A549 (cell line): ENCODE measurements at regions not wholly inside any gene's neighbourhood (a gene's known extent, or its start where the extent isn't known, plus 50 kb on each side); places are given as distances from the start of the nearest gene placed in this dataset.

Experiments used
- ATAC-seq, 2 experiments: fragments of 200-7000 bp in 1 of 2; fragments of >200 bp in 1 of 2; cut with Nextera tagmentation in 1 of 2; cut with Tn5 transposase in 1 of 2; 3 replicates each; pipeline versions ENCODE4 v1.8.0 to v1.9.1; 2018 to 2020; ENCODE audit warnings: mild to moderate bottlenecking in 1 of 2, moderate library complexity in 1 of 2
- CTCF ChIA-PET: fragments of 300-600 bp; sonication (Branson Sonifier 250); formaldehyde crosslinking; extraction: SDS; loops from one replicate; lab custom pipeline; 2021; ENCODE audit warnings: antibody characterized with exemption, inconsistent platforms; lab: Yijun Ruan, JAX
- POLR2A ChIA-PET: fragments of 350-600 bp; formaldehyde crosslinking; extraction: SDS; loops from one replicate; lab custom pipeline; 2021; ENCODE audit warnings: antibody characterized with exemption, inconsistent platforms; lab: Yijun Ruan, JAX
- DNase-seq, 2 experiments: peaks; one replicate each; pipeline versions ENCODE4 v3.0.0 to v3.0.0-alpha.2; 2011 to 2016; ENCODE audit warnings: low read depth in 1 of 2, low spot score in 1 of 2
- FAIRE-seq: peaks from 2 replicates; lab custom pipeline; 2011; peaks lifted over from hg19 to GRCh38; lab: Jason Lieb, UNC
- H3K27ac ChIP-seq, 2 experiments: fragments of >200 bp; sonication (Bioruptor Twin); formaldehyde crosslinking; 3 replicates each; pipeline ENCODE4 v1.5.1; 2016 to 2017
- H3K4me1 ChIP-seq: fragments of >200 bp; sonication (Bioruptor Twin); formaldehyde crosslinking; 3 replicates; pipeline ENCODE4 v1.6.1; 2016
- H3K4me2 ChIP-seq: fragments of >200 bp; sonication (Bioruptor Twin); formaldehyde crosslinking; 3 replicates; pipeline ENCODE4 v1.6.1; 2016
- H3K4me3 ChIP-seq: fragments of >200 bp; sonication (Bioruptor Twin); formaldehyde crosslinking; 3 replicates; pipeline ENCODE4 v1.5.1; 2016
- H3K9me3 ChIP-seq: fragments of >200 bp; sonication (Bioruptor Twin); formaldehyde crosslinking; 3 replicates; pipeline ENCODE4 v1.6.1; 2016
- BHLHE40 ChIP-seq: IDR thresholded peaks from 2 replicates; pipeline ENCODE4 v1.6.1; 2012; ENCODE audit warnings: low read depth, low read length, inconsistent platforms
- CBX8 ChIP-seq: fragments of 200-600 bp; sonication (generic); IDR thresholded peaks from 2 replicates; pipeline ENCODE4 v1.6.1; 2016
- CEBPB ChIP-seq, 2 experiments: fragments of >200 bp in 1 of 2; sonication (Bioruptor Twin) in 1 of 2; formaldehyde crosslinking in 1 of 2; IDR thresholded peaks; 2 replicates each; pipeline ENCODE4 v1.6.1; 2012 to 2016
- CHD2 ChIP-seq: fragments of 150-350 bp; IDR thresholded peaks from 2 replicates; pipeline ENCODE4 v1.6.1; 2014; ENCODE audit warnings: low read length; ENCODE audit not compliant: partially characterized antibody
- CHD4 ChIP-seq: fragments of 200-600 bp; sonication (generic); IDR thresholded peaks from 2 replicates; pipeline ENCODE4 v1.6.1; 2016; ENCODE audit warnings: antibody characterized with exemption, mild to moderate bottlenecking, borderline replicate concordance
- EHF ChIP-seq: fragments of 250-450 bp; sonication (Bioruptor Pico); IDR thresholded peaks from 2 replicates; pipeline ENCODE4 v1.5.0; 2020; ENCODE audit warnings: mild to moderate bottlenecking
- FOSB ChIP-seq: fragments of 250-450 bp; sonication (Bioruptor Pico); IDR thresholded peaks from 2 replicates; pipeline ENCODE4 v1.5.0; 2020; ENCODE audit warnings: mild to moderate bottlenecking, moderate library complexity
- GATA3 ChIP-seq: IDR thresholded peaks from 2 replicates; pipeline ENCODE4 v1.6.1; 2012; ENCODE audit warnings: borderline replicate concordance
- HEYL ChIP-seq: fragments of 250-450 bp; sonication (Bioruptor Pico); IDR thresholded peaks from 2 replicates; pipeline ENCODE4 v1.8.0; 2021; ENCODE audit warnings: mild to moderate bottlenecking, moderate library complexity
- HOXA7 ChIP-seq: fragments of 250-450 bp; sonication (Bioruptor Pico); IDR thresholded peaks from 2 replicates; pipeline ENCODE4 v1.5.0; 2020; ENCODE audit warnings: mild to moderate bottlenecking, moderate library complexity
- KDM5A ChIP-seq: fragments of 200-600 bp; sonication (generic); IDR thresholded peaks from 2 replicates; pipeline ENCODE4 v1.6.1; 2016; ENCODE audit warnings: antibody characterized with exemption, mild to moderate bottlenecking
- NR3C1 ChIP-seq: fragments of >200 bp; sonication (Bioruptor Twin); formaldehyde crosslinking; IDR thresholded peaks from 3 replicates; pipeline ENCODE4 v1.6.1; 2017
- POLR2AphosphoS2 ChIP-seq: conservative IDR thresholded peaks from 2 replicates; pipeline ENCODE4 v1.6.1; 2012; ENCODE audit warnings: low read length, improper control_type of control experiment, inconsistent platforms
- RAD21 ChIP-seq, 2 experiments: fragments of >200 bp in 1 of 2; sonication (Bioruptor Twin) in 1 of 2; formaldehyde crosslinking in 1 of 2; IDR thresholded peaks in 1 of 2; conservative IDR thresholded peaks in 1 of 2; 2 replicates in 1 of 2; 3 replicates in 1 of 2; pipeline ENCODE4 v1.6.1; 2012 to 2018; ENCODE audit warnings: inconsistent platforms in 1 of 2
- RCOR1 ChIP-seq: fragments of 150-350 bp; IDR thresholded peaks from 2 replicates; pipeline ENCODE4 v1.6.1; 2014; ENCODE audit warnings: antibody characterized with exemption, low read length, low read depth
- SMC3 ChIP-seq: fragments of >200 bp; sonication (Bioruptor Twin); formaldehyde crosslinking; IDR thresholded peaks from 3 replicates; pipeline ENCODE4 v1.6.1; 2018; ENCODE audit warnings: inconsistent platforms
- TP53 ChIP-seq: fragments of 250-450 bp; sonication (Bioruptor Pico); IDR thresholded peaks from 2 replicates; pipeline ENCODE4 v1.5.0; 2021; ENCODE audit warnings: mild to moderate bottlenecking, moderate library complexity
- ZSCAN20 ChIP-seq: fragments of 250-450 bp; sonication (Bioruptor Pico); IDR thresholded peaks from 2 replicates; pipeline ENCODE4 v1.8.0; 2022; ENCODE audit warnings: mild to moderate bottlenecking, moderate library complexity
- WGBS: methylation state at CpG from one replicate; pipeline ENCODE4 v1.1.6; 2017; ENCODE audit errors: missing lambda C conversion rate; 5-methylcytosine and 5-hydroxymethylcytosine counted together
- TF ChIP-seq, protein P1 (sequence below): fragments of 150-350 bp; IDR thresholded peaks from 2 replicates; pipeline ENCODE4 v1.6.1; 2014; ENCODE audit warnings: low read depth, mild to moderate bottlenecking, low read length
- TF ChIP-seq, protein P2 (sequence below): IDR thresholded peaks from 2 replicates; pipeline ENCODE4 v1.6.1; 2012
- TF ChIP-seq, protein P3 (sequence below): fragments of >200 bp; sonication (Bioruptor Twin); formaldehyde crosslinking; IDR thresholded peaks from 3 replicates; pipeline ENCODE4 v1.6.1; 2016
- TF ChIP-seq, protein P4 (sequence below): fragments of 450-650 bp; IDR thresholded peaks from 2 replicates; pipeline ENCODE4 v1.6.1; 2014; ENCODE audit warnings: antibody characterized with exemption

DNA sequence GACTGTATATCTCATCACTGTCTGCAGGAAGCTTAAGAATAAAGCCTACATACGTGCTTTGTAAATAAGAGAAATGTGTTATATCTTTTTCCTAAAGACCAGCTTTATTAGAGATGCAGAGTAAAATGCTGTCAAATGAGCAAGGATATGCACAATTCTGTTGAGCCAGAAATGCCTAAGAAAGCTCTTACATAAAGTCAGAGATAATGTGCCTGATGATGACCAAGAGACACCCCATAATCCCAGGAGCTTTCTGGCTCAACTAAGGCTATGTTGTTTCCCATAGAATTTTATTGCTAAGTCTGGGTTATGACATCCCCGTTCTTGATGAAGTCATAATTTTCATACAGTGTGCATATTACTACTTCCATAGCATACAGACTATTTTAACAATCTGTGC lies 209.9 kb downstream of the GALC start:
- CTCF ChIA-PET, result interaction anchor here (1.0 kb wide), 1 partner anchor 37 kb away, joined by 4 read pairs; no protein-coding TSS in a partner anchor
- FAIRE-seq (no peak), ATAC-seq (no peak), DNase-seq (no peak)
- no peaks in the 10 kb centered on the region; the same call in 2 of the 3 replicates for H3K9me3 ChIP-seq
- no peak overlapping the region for H3K27ac ChIP-seq
- H3K4me1 ChIP-seq, result no peaks in the 10 kb centered on the region
- H3K4me3 ChIP-seq, result no peak overlapping the region
- 7% methylated on average over 2 of the region's 2 CpGs for WGBS
- H3K4me2 ChIP-seq, result no peak overlapping the region
- POLR2A ChIA-PET, result no interaction called here
- TF ChIP-seq SMC3 (no peak), ZSCAN20 (CRISPR knock-in tag) (no peak), BHLHE40 (no peak), HOXA7 (no peak), EHF (CRISPR knock-in tag) (no peak)
- TF ChIP-seq, protein P1, sequence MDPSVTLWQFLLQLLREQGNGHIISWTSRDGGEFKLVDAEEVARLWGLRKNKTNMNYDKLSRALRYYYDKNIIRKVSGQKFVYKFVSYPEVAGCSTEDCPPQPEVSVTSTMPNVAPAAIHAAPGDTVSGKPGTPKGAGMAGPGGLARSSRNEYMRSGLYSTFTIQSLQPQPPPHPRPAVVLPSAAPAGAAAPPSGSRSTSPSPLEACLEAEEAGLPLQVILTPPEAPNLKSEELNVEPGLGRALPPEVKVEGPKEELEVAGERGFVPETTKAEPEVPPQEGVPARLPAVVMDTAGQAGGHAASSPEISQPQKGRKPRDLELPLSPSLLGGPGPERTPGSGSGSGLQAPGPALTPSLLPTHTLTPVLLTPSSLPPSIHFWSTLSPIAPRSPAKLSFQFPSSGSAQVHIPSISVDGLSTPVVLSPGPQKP, result no peak
- TF ChIP-seq, protein P2, sequence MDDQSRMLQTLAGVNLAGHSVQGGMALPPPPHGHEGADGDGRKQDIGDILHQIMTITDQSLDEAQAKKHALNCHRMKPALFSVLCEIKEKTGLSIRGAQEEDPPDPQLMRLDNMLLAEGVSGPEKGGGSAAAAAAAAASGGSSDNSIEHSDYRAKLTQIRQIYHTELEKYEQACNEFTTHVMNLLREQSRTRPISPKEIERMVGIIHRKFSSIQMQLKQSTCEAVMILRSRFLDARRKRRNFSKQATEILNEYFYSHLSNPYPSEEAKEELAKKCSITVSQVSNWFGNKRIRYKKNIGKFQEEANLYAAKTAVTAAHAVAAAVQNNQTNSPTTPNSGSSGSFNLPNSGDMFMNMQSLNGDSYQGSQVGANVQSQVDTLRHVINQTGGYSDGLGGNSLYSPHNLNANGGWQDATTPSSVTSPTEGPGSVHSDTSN, result no peak

DNA sequence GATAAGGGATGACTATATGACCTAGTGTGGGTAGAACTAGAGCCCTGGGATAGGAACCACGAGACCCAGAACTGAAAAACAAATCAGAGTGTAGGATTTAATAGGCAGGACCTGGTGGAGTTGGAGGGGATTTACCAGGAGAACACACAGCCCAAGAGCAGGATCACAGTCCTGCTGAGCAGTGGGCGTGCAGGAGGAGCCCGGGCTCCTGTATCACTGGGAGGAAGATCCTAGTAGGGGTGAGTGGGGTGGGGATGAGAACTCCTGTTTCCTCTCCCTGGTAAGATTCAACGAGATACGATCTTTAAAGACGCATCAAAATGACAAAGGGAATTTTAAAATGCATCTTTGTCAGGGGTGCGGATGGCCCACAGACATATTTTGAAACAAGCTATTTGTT lies 220.1 kb downstream of the GALC start:
- TF ChIP-seq CBX8, result no peak
- no peak for TF ChIP-seq CHD4
- TF ChIP-seq, protein P3, sequence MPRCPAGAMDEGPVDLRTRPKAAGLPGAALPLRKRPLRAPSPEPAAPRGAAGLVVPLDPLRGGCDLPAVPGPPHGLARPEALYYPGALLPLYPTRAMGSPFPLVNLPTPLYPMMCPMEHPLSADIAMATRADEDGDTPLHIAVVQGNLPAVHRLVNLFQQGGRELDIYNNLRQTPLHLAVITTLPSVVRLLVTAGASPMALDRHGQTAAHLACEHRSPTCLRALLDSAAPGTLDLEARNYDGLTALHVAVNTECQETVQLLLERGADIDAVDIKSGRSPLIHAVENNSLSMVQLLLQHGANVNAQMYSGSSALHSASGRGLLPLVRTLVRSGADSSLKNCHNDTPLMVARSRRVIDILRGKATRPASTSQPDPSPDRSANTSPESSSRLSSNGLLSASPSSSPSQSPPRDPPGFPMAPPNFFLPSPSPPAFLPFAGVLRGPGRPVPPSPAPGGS, result no peak
- TF ChIP-seq FOSB, result no peak
- no peak for TF ChIP-seq CHD2
- TF ChIP-seq POLR2AphosphoS2, result no peak
- no peak for TF ChIP-seq HEYL
- no peak for TF ChIP-seq GATA3
- no peak for TF ChIP-seq NR3C1
- TF ChIP-seq RAD21 (conservative IDR thresholded peaks at IDR 0.05 in 1 of 2, IDR thresholded peaks at IDR 0.05 in 1 of 2), result no peak
- no peak for TF ChIP-seq KDM5A
- TF ChIP-seq, protein P4, sequence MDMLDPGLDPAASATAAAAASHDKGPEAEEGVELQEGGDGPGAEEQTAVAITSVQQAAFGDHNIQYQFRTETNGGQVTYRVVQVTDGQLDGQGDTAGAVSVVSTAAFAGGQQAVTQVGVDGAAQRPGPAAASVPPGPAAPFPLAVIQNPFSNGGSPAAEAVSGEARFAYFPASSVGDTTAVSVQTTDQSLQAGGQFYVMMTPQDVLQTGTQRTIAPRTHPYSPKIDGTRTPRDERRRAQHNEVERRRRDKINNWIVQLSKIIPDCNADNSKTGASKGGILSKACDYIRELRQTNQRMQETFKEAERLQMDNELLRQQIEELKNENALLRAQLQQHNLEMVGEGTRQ, result no peak
- TF ChIP-seq RCOR1, result no peak
- no peak for TF ChIP-seq CEBPB (IDR thresholded peaks at IDR 0.05)
- no peak for DNase-seq
- ATAC-seq, result no peak
- Histone ChIP-seq H3K4me3 (no peak overlapping the region), H3K9me3 (no peaks in the 10 kb centered on the region), H3K4me2 (no peak overlapping the region), H3K4me1 (no peaks in the 10 kb centered on the region), H3K27ac (no peak overlapping the region)
- POLR2A ChIA-PET, result no interaction called here
- CTCF ChIA-PET, result no interaction called here
- 18% methylated on average over 7 of the region's 7 CpGs for WGBS
- no peak for FAIRE-seq

DNA sequence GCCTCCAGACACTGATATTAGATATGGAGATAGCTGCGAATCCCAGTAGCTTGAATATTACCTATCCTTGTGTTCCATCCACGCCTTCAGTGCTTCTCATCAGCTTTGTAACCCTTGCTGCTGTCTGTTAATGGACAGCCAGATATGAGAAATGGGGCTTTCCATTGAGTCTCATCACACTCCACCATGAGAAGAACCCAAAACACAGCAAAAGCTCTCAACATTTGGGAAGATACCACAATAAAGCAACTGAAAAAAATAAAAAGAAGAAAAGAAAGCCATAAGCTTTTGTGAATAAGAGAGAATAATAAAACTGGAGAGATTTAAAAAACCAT lies 225.4 kb downstream of the GALC start:
- WGBS, result 3% methylated on average over 2 of the region's 2 CpGs
- no peak for ATAC-seq
- no peaks in the 10 kb centered on the region for H3K9me3 ChIP-seq
- CTCF ChIA-PET, result no interaction called here
- H3K4me1 ChIP-seq, result no peaks in the 10 kb centered on the region
- DNase-seq, result no peak
- POLR2A ChIA-PET, result no interaction called here
- no peak overlapping the region for H3K4me3 ChIP-seq
- H3K4me2 ChIP-seq, result no peak overlapping the region
- no peak for FAIRE-seq
- TF ChIP-seq TP53 (no peak), EHF (CRISPR knock-in tag) (no peak)
- TF ChIP-seq, all 56 proteins: peak for 0
- no peak overlapping the region for H3K27ac ChIP-seq
